ENCODE measurements at regions not wholly inside any gene's neighbourhood (a gene's known extent, or its start where the extent isn't known, plus 50 kb on each side); places are given as distances from the start of the nearest gene placed in this dataset.

- no peak for TF ChIP-seq ATF3 (IDR thresholded peaks at IDR 0.05; ENCODE audit: insufficient read depth, low read depth, low read length)
- TF ChIP-seq CREB1 (IDR thresholded peaks at IDR 0.05) = no peak
- no peak for TF ChIP-seq EZH2 (IDR thresholded peaks at IDR 0.05; ENCODE audit: low read depth, low read length, severe bottlenecking)
- no peak for TF ChIP-seq CTCF (IDR thresholded peaks at IDR 0.05; ENCODE audit: control extremely low read depth in 1 of 3, insufficient read depth in 1 of 3, low read depth in 1 of 3, low read length in 3 of 3)
- TF ChIP-seq GABPA (IDR thresholded peaks at IDR 0.05; ENCODE audit: borderline replicate concordance, insufficient read depth, low read length) = no peak
- no peak for TF ChIP-seq POLR2A (IDR thresholded peaks at IDR 0.05; ENCODE audit: control extremely low read depth in 1 of 2, low read depth in 2 of 2, low read length in 2 of 2)
- no peak for TF ChIP-seq RXRA (IDR thresholded peaks at IDR 0.05; ENCODE audit: insufficient read depth, low read depth, low read length)
- no peak for TF ChIP-seq HDAC2 (IDR thresholded peaks at IDR 0.05; ENCODE audit: borderline replicate concordance in 1 of 2, low read depth in 2 of 2, low read length in 2 of 2)
Measured at GRCh38 chr13:97640268-97640667, 206.3 kb downstream of the RAP2A start.
